ENCODE measurements at regions not wholly inside any gene's neighbourhood (a gene's known extent, or its start where the extent isn't known, plus 50 kb on each side); places are given as distances from the start of the nearest gene placed in this dataset.
A peak's percentile ranks its signal among the peaks of the same experiment; 100 is the strongest.

GRCh38 chr19:40933025-40933424 is 51.0 kb upstream of the CYP2A7 start:
- no peak for TF ChIP-seq REST (IDR thresholded peaks at IDR 0.05; ENCODE audit: unreplicated experiment)
- peak; percentile 58 to 77 for TF ChIP-seq CTCF (conservative IDR thresholded peaks at IDR 0.05; ENCODE audit: low read depth in 2 of 2)
- no peak for TF ChIP-seq EZH2 (IDR thresholded peaks at IDR 0.05; ENCODE audit: low read depth, unreplicated experiment)
- no peak for TF ChIP-seq JUNB (IDR thresholded peaks at IDR 0.05; ENCODE audit: unreplicated experiment)
- TF ChIP-seq EZH2phosphoT487 (IDR thresholded peaks at IDR 0.05; ENCODE audit: unreplicated experiment): no peak
- no peak for TF ChIP-seq POLR2AphosphoS5 (IDR thresholded peaks at IDR 0.05; ENCODE audit: low read depth)
- TF ChIP-seq ZNF331 (CRISPR knock-in tag; IDR thresholded peaks at IDR 0.05; ENCODE audit: low read depth): no peak
- TF ChIP-seq CREB1 (CRISPR knock-in tag; IDR thresholded peaks at IDR 0.05; ENCODE audit: low read depth): no peak

All from GM23338 (cell line).